Inflammatory macrophage (primary cell): ENCODE measurements at regions not wholly inside any gene's neighbourhood (a gene's known extent, or its start where the extent isn't known, plus 50 kb on each side); places are given as distances from the start of the nearest gene placed in this dataset.

Experiments used
- DNase-seq, 2 donors: peaks; one replicate each; pipeline ENCODE4 v3.0.0-alpha.2; 2020 to 2022

GRCh38 chr10:10302689-10303088 is 715.0 kb upstream of the CELF2 start:
- DNase-seq: no peak

GRCh38 chr10:10307036-10307435 is 710.6 kb upstream of the CELF2 start:
- no peak for DNase-seq

GRCh38 chr10:10307551-10307950 is 710.1 kb upstream of the CELF2 start:
- no peak for DNase-seq

GRCh38 chr10:10310498-10310897 is 707.2 kb upstream of the CELF2 start:
- DNase-seq: no peak

GRCh38 chr10:10311966-10312365 is 705.7 kb upstream of the CELF2 start:
- no peak for DNase-seq

- DNase-seq: no peak
Measured at GRCh38 chr10:10313149-10313835, 704.4 kb upstream of the CELF2 start.

- no peak for DNase-seq
Measured at GRCh38 chr10:10314626-10315025, 703.0 kb upstream of the CELF2 start.

GRCh38 chr10:10315989-10316388 is 701.7 kb upstream of the CELF2 start:
- DNase-seq: no peak

GRCh38 chr10:10317151-10317550 is 700.5 kb upstream of the CELF2 start:
- DNase-seq: no peak

- DNase-seq: no peak
Measured at GRCh38 chr10:10318856-10319255, 698.8 kb upstream of the CELF2 start.

- DNase-seq: no peak
Measured at GRCh38 chr10:10320956-10321355, 696.7 kb upstream of the CELF2 start.

- DNase-seq: no peak
Measured at GRCh38 chr10:10326116-10326515, 691.6 kb upstream of the CELF2 start.

GRCh38 chr10:10327934-10328333 is 689.7 kb upstream of the CELF2 start:
- DNase-seq: no peak

- no peak for DNase-seq
Measured at GRCh38 chr10:10330418-10330817, 687.3 kb upstream of the CELF2 start.

- DNase-seq: peak in 1 of 2 donors; percentile 1
Measured at GRCh38 chr10:10332786-10333185, 684.9 kb upstream of the CELF2 start.

- DNase-seq: no peak
Measured at GRCh38 chr10:10333622-10334021, 684.0 kb upstream of the CELF2 start.

GRCh38 chr10:10338339-10338738 is 679.3 kb upstream of the CELF2 start:
- DNase-seq: no peak

- no peak for DNase-seq
Measured at GRCh38 chr10:10346390-10347150, 671.1 kb upstream of the CELF2 start.

- no peak for DNase-seq
Measured at GRCh38 chr10:10350050-10350449, 667.6 kb upstream of the CELF2 start.

GRCh38 chr10:10351451-10351850 is 666.2 kb upstream of the CELF2 start:
- no peak for DNase-seq

GRCh38 chr10:10353326-10353868 is 664.3 kb upstream of the CELF2 start:
- no peak for DNase-seq

GRCh38 chr10:10359263-10359662 is 658.4 kb upstream of the CELF2 start:
- DNase-seq: no peak

- no peak for DNase-seq
Measured at GRCh38 chr10:10361301-10361885, 656.3 kb upstream of the CELF2 start.

GRCh38 chr10:10362800-10363199 is 654.9 kb upstream of the CELF2 start:
- no peak for DNase-seq
